GM23338 (cell line): ENCODE measurements at regions not wholly inside any gene's neighbourhood (a gene's known extent, or its start where the extent isn't known, plus 50 kb on each side); places are given as distances from the start of the nearest gene placed in this dataset.

ENCODE experiments used
- ATAC-seq: fragments of 200-7000 bp; cut with Tn5 transposase; 3 replicates; pipeline ENCODE4 v1.9.1; 2020
- DNase-seq: peaks from one replicate; pipeline ENCODE4 v3.0.0-alpha.2; 2015; ENCODE audit warnings: low spot score
- H2AFZ ChIP-seq: fragments of 200-600 bp; sonication (generic); 2 replicates; pipeline ENCODE4 v1.8.0; 2016; ENCODE audit warnings: antibody characterized with exemption, mild to moderate bottlenecking, moderate library complexity
- H3F3A ChIP-seq: fragments of 200-600 bp; sonication (generic); replicated peaks from 2 replicates; pipeline ENCODE4 v1.8.0; 2017; ENCODE audit warnings: antibody characterized with exemption, mixed run types, low read depth
- H3K27ac ChIP-seq: fragments of 200-600 bp; sonication (generic); 2 replicates; pipeline ENCODE4 v1.6.1; 2016; ENCODE audit warnings: low read depth
- H3K27me3 ChIP-seq: fragments of 200-600 bp; sonication (generic); 2 replicates; pipeline ENCODE4 v1.8.0; 2016; ENCODE audit warnings: mild to moderate bottlenecking, mixed run types, moderate library complexity; ENCODE audit not compliant: insufficient read depth
- H3K36me3 ChIP-seq: fragments of 200-600 bp; sonication (generic); 2 replicates; pipeline ENCODE4 v1.8.0; 2016; ENCODE audit warnings: mild to moderate bottlenecking; ENCODE audit not compliant: insufficient read depth
- H3K4me1 ChIP-seq: fragments of 200-600 bp; sonication (generic); 2 replicates; pipeline ENCODE4 v1.8.0; 2016; ENCODE audit warnings: mild to moderate bottlenecking, moderate library complexity; ENCODE audit not compliant: insufficient read depth
- H3K4me2 ChIP-seq: fragments of 200-600 bp; sonication (generic); 2 replicates; pipeline ENCODE4 v1.7.1; 2017; ENCODE audit warnings: mixed run types
- H3K4me3 ChIP-seq: fragments of 200-600 bp; sonication (generic); 2 replicates; pipeline ENCODE4 v1.6.1; 2016; ENCODE audit warnings: mixed run types
- H3K79me2 ChIP-seq: fragments of 200-600 bp; sonication (generic); replicated peaks from 2 replicates; pipeline ENCODE4 v1.8.0; 2017; ENCODE audit warnings: mild to moderate bottlenecking; ENCODE audit not compliant: insufficient read depth
- H3K9me2 ChIP-seq: fragments of 200-600 bp; sonication (generic); 2 replicates; pipeline ENCODE4 v1.8.0; 2017; ENCODE audit not compliant: insufficient read depth
- H4K20me1 ChIP-seq: fragments of 200-600 bp; sonication (generic); replicated peaks from 2 replicates; pipeline ENCODE4 v1.8.0; 2017; ENCODE audit warnings: mild to moderate bottlenecking; ENCODE audit not compliant: insufficient read depth
- H3K27ac Mint-ChIP-seq: 2 replicates; pipeline ENCODE4 v1.8.0; 2020; ENCODE audit warnings: inconsistent platforms, mild to moderate bottlenecking, moderate library complexity, mixed read lengths
- H3K27me3 Mint-ChIP-seq: 3 replicates; pipeline ENCODE4 v1.8.0; 2022; ENCODE audit warnings: low read depth, mild to moderate bottlenecking, moderate library complexity, mixed read lengths, inconsistent platforms; ENCODE audit not compliant: insufficient read depth, poor library complexity
- H3K36me3 Mint-ChIP-seq: 3 replicates; pipeline ENCODE4 v1.8.0; 2021; ENCODE audit warnings: low read depth, mild to moderate bottlenecking, inconsistent platforms, moderate library complexity, mixed read lengths
- H3K4me1 Mint-ChIP-seq: 3 replicates; pipeline ENCODE4 v1.8.0; 2020; ENCODE audit warnings: mild to moderate bottlenecking, inconsistent platforms, mixed read lengths
- H3K4me3 Mint-ChIP-seq: 3 replicates; pipeline ENCODE4 v1.8.0; 2021; ENCODE audit warnings: moderate library complexity, mild to moderate bottlenecking, inconsistent platforms, mixed read lengths
- H3K9me3 Mint-ChIP-seq: 3 replicates; pipeline ENCODE4 v1.8.0; 2020; ENCODE audit warnings: moderate library complexity, mild to moderate bottlenecking, inconsistent platforms, mixed read lengths
- CREB1 ChIP-seq: fragments of 250-450 bp; sonication (Bioruptor Pico); IDR thresholded peaks from 2 replicates; pipeline ENCODE4 v1.5.0; 2020; ENCODE audit warnings: low read depth, mild to moderate bottlenecking, moderate library complexity
- ETS1 ChIP-seq: IDR thresholded peaks from 2 replicates; pipeline ENCODE4 v1.6.1; 2016; ENCODE audit warnings: antibody characterized with exemption
- POLR2AphosphoS5 ChIP-seq: IDR thresholded peaks from 2 replicates; pipeline ENCODE4 v1.6.1; 2016; ENCODE audit warnings: antibody characterized with exemption, low read depth
- STAT1 ChIP-seq: IDR thresholded peaks from one replicate; pipeline ENCODE4 v1.6.1; 2016; ENCODE audit warnings: antibody characterized with exemption; ENCODE audit not compliant: unreplicated experiment
- ZNF114 ChIP-seq: fragments of 250-450 bp; sonication (Bioruptor Pico); IDR thresholded peaks from 2 replicates; pipeline ENCODE4 v1.5.0; 2020; ENCODE audit warnings: mild to moderate bottlenecking, moderate library complexity
- ZNF331 ChIP-seq: fragments of 250-450 bp; sonication (Bioruptor Pico); IDR thresholded peaks from 2 replicates; pipeline ENCODE4 v1.5.0; 2020; ENCODE audit warnings: low read depth, mild to moderate bottlenecking, moderate library complexity
- TF ChIP-seq, protein P1 (sequence below), 2 experiments: fragments of 200-600 bp in 1 of 2; sonication (generic) in 1 of 2; conservative IDR thresholded peaks; 2 replicates each; pipeline versions ENCODE4 v1.5.1 to v1.6.1; 2016 to 2017; ENCODE audit warnings: antibody characterized with exemption in 2 of 2, low read depth in 2 of 2, mild to moderate bottlenecking in 2 of 2, moderate library complexity in 1 of 2
- TF ChIP-seq, protein P2 (sequence below): fragments of 250-450 bp; sonication (Bioruptor Pico); IDR thresholded peaks from 2 replicates; pipeline ENCODE4 v1.5.0; 2020; ENCODE audit warnings: mild to moderate bottlenecking, moderate library complexity

- Mint-ChIP-seq H3K9me3 (no peaks in the 10 kb centered on the region), H3K4me3 (no peak overlapping the region), H3K27me3 (peaks cover 2% of the 10 kb centered on the region), H3K36me3 (no peaks in the 10 kb centered on the region), H3K4me1 (peaks cover 6% of the 10 kb centered on the region; the same call in 2 of the 3 replicates), H3K27ac (no peak overlapping the region)
- Histone ChIP-seq H4K20me1 (no peaks in the 10 kb centered on the region), H3F3A (no peaks in the 10 kb centered on the region), H3K4me3 (no peak overlapping the region), H3K36me3 (no peaks in the 10 kb centered on the region), H3K27me3 (no peaks in the 10 kb centered on the region), H2AFZ (no peak overlapping the region), H3K4me2 (no peak overlapping the region), H3K79me2 (no peaks in the 10 kb centered on the region), H3K9me2 (no peaks in the 10 kb centered on the region), H3K27ac (no peak overlapping the region), H3K4me1 (no peaks in the 10 kb centered on the region)
- DNase-seq (no peak), ATAC-seq (no peak)
- TF ChIP-seq STAT1 (no peak), ZNF331 (CRISPR knock-in tag) (no peak), CREB1 (CRISPR knock-in tag) (no peak), ETS1 (no peak), ZNF114 (CRISPR knock-in tag) (no peak), POLR2AphosphoS5 (no peak)
- TF ChIP-seq, protein P1, sequence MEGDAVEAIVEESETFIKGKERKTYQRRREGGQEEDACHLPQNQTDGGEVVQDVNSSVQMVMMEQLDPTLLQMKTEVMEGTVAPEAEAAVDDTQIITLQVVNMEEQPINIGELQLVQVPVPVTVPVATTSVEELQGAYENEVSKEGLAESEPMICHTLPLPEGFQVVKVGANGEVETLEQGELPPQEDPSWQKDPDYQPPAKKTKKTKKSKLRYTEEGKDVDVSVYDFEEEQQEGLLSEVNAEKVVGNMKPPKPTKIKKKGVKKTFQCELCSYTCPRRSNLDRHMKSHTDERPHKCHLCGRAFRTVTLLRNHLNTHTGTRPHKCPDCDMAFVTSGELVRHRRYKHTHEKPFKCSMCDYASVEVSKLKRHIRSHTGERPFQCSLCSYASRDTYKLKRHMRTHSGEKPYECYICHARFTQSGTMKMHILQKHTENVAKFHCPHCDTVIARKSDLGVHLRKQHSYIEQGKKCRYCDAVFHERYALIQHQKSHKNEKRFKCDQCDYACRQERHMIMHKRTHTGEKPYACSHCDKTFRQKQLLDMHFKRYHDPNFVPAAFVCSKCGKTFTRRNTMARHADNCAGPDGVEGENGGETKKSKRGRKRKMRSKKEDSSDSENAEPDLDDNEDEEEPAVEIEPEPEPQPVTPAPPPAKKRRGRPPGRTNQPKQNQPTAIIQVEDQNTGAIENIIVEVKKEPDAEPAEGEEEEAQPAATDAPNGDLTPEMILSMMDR (conservative IDR thresholded peaks at IDR 0.05; ENCODE audit: low read depth in 2 of 2), result no peak
- TF ChIP-seq, protein P2, sequence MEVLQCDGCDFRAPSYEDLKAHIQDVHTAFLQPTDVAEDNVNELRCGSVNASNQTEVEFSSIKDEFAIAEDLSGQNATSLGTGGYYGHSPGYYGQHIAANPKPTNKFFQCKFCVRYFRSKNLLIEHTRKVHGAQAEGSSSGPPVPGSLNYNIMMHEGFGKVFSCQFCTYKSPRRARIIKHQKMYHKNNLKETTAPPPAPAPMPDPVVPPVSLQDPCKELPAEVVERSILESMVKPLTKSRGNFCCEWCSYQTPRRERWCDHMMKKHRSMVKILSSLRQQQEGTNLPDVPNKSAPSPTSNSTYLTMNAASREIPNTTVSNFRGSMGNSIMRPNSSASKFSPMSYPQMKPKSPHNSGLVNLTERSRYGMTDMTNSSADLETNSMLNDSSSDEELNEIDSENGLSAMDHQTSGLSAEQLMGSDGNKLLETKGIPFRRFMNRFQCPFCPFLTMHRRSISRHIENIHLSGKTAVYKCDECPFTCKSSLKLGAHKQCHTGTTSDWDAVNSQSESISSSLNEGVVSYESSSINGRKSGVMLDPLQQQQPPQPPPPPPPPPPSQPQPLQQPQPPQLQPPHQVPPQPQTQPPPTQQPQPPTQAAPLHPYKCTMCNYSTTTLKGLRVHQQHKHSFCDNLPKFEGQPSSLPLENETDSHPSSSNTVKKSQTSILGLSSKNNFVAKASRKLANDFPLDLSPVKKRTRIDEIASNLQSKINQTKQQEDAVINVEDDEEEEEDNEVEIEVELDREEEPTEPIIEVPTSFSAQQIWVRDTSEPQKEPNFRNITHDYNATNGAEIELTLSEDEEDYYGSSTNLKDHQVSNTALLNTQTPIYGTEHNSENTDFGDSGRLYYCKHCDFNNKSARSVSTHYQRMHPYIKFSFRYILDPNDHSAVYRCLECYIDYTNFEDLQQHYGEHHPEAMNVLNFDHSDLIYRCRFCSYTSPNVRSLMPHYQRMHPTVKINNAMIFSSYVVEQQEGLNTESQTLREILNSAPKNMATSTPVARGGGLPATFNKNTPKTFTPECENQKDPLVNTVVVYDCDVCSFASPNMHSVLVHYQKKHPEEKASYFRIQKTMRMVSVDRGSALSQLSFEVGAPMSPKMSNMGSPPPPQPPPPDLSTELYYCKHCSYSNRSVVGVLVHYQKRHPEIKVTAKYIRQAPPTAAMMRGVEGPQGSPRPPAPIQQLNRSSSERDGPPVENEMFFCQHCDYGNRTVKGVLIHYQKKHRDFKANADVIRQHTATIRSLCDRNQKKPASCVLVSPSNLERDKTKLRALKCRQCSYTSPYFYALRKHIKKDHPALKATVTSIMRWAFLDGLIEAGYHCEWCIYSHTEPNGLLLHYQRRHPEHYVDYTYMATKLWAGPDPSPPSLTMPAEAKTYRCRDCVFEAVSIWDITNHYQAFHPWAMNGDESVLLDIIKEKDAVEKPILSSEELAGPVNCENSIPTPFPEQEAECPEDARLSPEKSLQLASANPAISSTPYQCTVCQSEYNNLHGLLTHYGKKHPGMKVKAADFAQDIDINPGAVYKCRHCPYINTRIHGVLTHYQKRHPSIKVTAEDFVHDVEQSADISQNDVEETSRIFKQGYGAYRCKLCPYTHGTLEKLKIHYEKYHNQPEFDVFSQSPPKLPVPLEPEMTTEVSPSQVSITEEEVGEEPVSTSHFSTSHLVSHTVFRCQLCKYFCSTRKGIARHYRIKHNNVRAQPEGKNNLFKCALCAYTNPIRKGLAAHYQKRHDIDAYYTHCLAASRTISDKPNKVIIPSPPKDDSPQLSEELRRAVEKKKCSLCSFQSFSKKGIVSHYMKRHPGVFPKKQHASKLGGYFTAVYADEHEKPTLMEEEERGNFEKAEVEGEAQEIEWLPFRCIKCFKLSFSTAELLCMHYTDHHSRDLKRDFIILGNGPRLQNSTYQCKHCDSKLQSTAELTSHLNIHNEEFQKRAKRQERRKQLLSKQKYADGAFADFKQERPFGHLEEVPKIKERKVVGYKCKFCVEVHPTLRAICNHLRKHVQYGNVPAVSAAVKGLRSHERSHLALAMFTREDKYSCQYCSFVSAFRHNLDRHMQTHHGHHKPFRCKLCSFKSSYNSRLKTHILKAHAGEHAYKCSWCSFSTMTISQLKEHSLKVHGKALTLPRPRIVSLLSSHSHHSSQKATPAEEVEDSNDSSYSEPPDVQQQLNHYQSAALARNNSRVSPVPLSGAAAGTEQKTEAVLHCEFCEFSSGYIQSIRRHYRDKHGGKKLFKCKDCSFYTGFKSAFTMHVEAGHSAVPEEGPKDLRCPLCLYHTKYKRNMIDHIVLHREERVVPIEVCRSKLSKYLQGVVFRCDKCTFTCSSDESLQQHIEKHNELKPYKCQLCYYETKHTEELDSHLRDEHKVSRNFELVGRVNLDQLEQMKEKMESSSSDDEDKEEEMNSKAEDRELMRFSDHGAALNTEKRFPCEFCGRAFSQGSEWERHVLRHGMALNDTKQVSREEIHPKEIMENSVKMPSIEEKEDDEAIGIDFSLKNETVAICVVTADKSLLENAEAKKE (CRISPR knock-in tag), result no peak
Measured at GRCh38 chr7:35487402-35487801, 207.5 kb downstream of the HERPUD2 start.
